ENCODE measurements at regions not wholly inside any gene's neighbourhood (a gene's known extent, or its start where the extent isn't known, plus 50 kb on each side); places are given as distances from the start of the nearest gene placed in this dataset.

GRCh38 chr5:152942633-152943336 lies 537.7 kb upstream of the NMUR2 start:
- Histone ChIP-seq H3K4me3 (replicated peaks in 1 of 3; ENCODE audit: insufficient read depth in 1 of 3, low read depth in 2 of 3, low read length in 3 of 3) (no peak overlapping the region), H3K4me2 (ENCODE audit: low read depth, low read length) (no peak overlapping the region), H3K79me2 (ENCODE audit: insufficient read depth, low read length) (no peaks in the 10 kb centered on the region), H3K36me3 (replicated peaks in 1 of 2; ENCODE audit: control insufficient read depth in 1 of 2, insufficient read depth in 2 of 2, low read length in 2 of 2) (no peaks in the 10 kb centered on the region), H3K27ac (ENCODE audit: extremely low read length, insufficient read depth, low read length) (no peak overlapping the region), H3K27me3 (ENCODE audit: control insufficient read depth in 1 of 2, insufficient read depth in 2 of 2, low read length in 2 of 2) (no peaks in the 10 kb centered on the region), H2AFZ (ENCODE audit: low read length) (no peak overlapping the region), H3K9ac (ENCODE audit: insufficient read depth, low read depth, low read length) (no peak overlapping the region), H3K4me1 (ENCODE audit: insufficient read depth, low read length) (no peaks in the 10 kb centered on the region), H3K9me3 (ENCODE audit: low read length) (peaks cover 76% of the 10 kb centered on the region), H4K20me1 (ENCODE audit: insufficient read depth, low read length) (no peaks in the 10 kb centered on the region)
- no TSS peak for BruUV-seq (replicated peaks)
- intact Hi-C loops (cut with micrococcal nuclease; ENCODE audit: unreplicated experiment), result no loop called here
- DNase-seq (ENCODE audit: low spot score) (no peak), FAIRE-seq (no peak), ATAC-seq (no peak)
- ChIA-PET POLR2A (no interaction called here), CTCF (ENCODE audit: low intra/inter-chr PET ratio, low total read pairs) (no interaction called here)
- no peak for TF ChIP-seq ZNF878 (CRISPR knock-in tag; IDR thresholded peaks at IDR 0.05)
- TF ChIP-seq ZNF547 (CRISPR knock-in tag; IDR thresholded peaks at IDR 0.05), result no peak
- no peak for TF ChIP-seq LBX2 (CRISPR knock-in tag; IDR thresholded peaks at IDR 0.05; ENCODE audit: borderline replicate concordance)
- no peak for TF ChIP-seq ZSCAN9 (CRISPR knock-in tag; IDR thresholded peaks at IDR 0.05; ENCODE audit: borderline replicate concordance)
- TF ChIP-seq, protein P1, sequence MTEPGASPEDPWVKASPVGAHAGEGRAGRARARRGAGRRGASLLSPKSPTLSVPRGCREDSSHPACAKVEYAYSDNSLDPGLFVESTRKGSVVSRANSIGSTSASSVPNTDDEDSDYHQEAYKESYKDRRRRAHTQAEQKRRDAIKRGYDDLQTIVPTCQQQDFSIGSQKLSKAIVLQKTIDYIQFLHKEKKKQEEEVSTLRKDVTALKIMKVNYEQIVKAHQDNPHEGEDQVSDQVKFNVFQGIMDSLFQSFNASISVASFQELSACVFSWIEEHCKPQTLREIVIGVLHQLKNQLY (CRISPR knock-in tag; IDR thresholded peaks at IDR 0.05), result no peak
- TF ChIP-seq MBD4 (IDR thresholded peaks at IDR 0.05; ENCODE audit: borderline replicate concordance, low read length), result no peak
- no peak for TF ChIP-seq SP4 (CRISPR knock-in tag; IDR thresholded peaks at IDR 0.05)
- no peak for TF ChIP-seq ZNF879 (CRISPR knock-in tag; IDR thresholded peaks at IDR 0.05)
- no peak for TF ChIP-seq MXD3 (CRISPR knock-in tag; IDR thresholded peaks at IDR 0.05)
- no peak for TF ChIP-seq GLMP (CRISPR knock-in tag; IDR thresholded peaks at IDR 0.05; ENCODE audit: borderline replicate concordance)
- TF ChIP-seq, protein P2, sequence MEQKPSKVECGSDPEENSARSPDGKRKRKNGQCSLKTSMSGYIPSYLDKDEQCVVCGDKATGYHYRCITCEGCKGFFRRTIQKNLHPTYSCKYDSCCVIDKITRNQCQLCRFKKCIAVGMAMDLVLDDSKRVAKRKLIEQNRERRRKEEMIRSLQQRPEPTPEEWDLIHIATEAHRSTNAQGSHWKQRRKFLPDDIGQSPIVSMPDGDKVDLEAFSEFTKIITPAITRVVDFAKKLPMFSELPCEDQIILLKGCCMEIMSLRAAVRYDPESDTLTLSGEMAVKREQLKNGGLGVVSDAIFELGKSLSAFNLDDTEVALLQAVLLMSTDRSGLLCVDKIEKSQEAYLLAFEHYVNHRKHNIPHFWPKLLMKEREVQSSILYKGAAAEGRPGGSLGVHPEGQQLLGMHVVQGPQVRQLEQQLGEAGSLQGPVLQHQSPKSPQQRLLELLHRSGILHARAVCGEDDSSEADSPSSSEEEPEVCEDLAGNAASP (CRISPR knock-in tag; IDR thresholded peaks at IDR 0.05; ENCODE audit: borderline replicate concordance), result no peak
- TF ChIP-seq ZNF574 (CRISPR knock-in tag; IDR thresholded peaks at IDR 0.05), result no peak
- no peak for TF ChIP-seq SMAD9 (CRISPR knock-in tag; IDR thresholded peaks at IDR 0.05)
- in situ Hi-C loops (cut with HindIII; ENCODE audit: extremely low pct_ligation_motif_present, low pct_unique_long_range_greater_than_20kb), result no loop called here
- WGBS (ENCODE audit: low lambda C conversion rate), result 4% methylated on average over 4 of the region's 5 CpGs
